ENCODE measurements at regions not wholly inside any gene's neighbourhood (a gene's known extent, or its start where the extent isn't known, plus 50 kb on each side); places are given as distances from the start of the nearest gene placed in this dataset.
"Not testable (repeated sequence)": the region's sequence is repeated elsewhere in the genome, so short reads cannot be mapped to it uniquely, and the experiment has no call there.

DNA sequence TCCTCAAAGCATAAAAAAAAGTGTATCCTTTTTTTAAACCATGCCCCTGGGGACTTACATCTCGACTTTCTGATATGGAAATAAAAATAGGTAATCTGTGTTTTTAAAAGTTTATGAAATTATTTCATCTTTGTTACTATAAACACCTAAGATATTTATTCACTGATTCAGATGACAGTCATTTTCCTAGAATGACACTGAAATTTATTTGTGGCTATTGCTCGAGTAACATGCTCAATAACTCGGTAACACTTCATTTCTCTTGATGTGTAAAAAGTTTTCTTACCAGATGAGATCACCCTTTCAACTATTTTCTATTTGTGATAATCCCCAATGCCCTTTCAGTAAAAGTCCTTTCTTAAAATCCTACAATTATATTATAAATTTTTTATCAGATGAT lies 495.8 kb downstream of the TTLL7 start:
- no peak for DNase-seq

DNA sequence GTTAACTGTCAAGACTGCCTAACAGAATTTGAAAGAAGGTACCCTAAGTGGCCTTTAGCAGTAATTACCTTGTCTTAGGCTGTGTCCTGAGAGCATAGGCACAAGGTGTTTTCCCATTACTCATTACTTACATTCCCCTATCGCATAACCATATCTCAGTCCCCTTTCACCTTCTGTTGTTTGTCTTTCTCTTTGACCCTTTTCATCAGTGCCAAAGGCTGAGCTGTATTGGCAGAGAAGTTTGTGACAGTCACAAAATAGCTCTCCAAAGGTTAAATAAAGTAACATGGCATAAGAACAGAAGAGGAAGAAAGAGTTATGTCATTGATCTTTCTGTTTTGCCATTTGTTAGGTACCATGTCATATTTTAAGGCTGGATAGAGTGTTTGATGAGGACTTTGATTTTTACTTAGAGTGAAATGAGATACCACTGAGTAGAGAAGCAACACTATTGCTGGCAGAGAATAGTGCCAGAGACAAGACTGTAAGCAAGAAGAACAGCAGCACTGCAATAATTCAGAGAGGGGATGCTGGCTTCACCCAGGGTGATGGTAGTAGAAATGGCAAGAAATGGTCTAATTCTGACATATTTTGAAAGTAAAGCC lies 497.8 kb downstream of the TTLL7 start:
- no peak for DNase-seq

DNA sequence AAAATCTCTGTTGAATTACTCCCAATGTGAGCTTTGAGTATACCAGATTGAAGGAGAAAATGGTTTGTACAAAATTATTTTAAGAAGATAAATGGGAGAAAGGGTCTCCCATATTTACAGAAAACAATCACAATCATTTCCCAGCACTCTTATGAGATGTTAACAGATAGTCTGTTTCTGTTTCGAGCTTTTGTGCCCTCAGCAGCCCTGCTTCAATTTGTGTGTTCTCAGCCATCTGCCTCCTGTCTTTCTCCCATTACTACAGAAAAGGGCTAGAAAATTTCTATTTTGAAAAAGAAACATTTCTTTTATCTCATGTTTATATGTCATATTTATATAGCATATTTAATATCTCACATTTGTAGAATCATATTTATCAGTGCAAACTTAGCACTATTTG lies 498.4 kb downstream of the TTLL7 start:
- no peak for DNase-seq

DNA sequence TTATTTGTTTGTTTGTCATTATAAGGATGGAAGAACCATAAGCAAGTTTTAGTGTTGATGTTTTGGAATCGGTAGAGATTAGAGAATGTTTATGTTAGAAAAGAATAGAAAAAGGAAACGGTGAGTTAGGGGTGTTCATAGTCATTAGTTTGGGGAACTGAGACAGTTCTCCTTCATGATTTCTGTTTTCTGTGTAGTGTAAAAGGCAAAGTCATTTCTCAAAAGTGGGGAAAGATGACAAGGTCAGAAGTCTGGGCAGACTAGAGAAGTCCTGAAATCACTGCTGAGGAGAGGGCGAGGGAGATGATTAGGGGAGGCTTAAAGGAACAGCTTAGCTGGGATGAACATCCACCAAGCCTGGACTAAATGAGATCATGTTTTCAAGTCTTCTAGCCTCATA lies 498.9 kb downstream of the TTLL7 start:
- DNase-seq: no peak

DNA sequence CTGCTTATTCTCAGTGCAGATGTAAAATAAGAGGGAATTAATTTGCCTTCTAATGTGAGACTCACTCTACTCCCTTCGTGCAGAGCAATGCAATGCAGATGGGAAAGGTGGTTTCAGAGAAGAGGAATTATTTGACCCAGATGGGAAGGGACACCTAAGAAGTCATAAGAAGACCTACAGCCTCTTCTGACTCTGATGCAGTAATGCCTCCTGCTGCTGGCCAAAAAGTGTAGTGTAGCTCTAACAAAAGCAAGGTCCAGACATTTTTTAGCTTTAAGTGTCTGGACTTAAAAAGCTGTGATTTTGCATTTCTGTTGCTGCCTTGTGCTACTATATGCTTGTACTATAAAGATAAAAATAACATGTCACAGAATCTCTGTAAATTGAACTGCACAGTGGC lies 501.4 kb downstream of the TTLL7 start:
- DNase-seq: no peak

DNA sequence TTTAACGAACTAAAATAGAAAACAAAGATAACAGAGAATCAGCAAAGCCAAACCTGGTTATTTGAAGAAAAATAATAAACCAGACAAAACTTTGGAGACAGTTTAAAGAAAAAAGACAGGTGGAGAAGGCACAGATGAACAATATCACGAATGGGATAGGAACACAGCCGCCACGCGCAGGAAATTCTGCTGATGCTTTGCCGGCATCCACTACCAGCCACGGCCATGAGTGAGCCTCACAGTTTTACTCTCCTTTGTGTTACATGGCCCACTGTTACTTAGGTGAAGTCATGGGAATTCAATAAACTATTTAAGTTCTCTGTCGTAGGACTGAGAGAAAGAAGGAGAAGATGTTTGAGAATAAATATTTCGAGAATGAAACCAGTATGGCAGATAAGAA lies 503.4 kb downstream of the TTLL7 start:
- no peak for DNase-seq

DNA sequence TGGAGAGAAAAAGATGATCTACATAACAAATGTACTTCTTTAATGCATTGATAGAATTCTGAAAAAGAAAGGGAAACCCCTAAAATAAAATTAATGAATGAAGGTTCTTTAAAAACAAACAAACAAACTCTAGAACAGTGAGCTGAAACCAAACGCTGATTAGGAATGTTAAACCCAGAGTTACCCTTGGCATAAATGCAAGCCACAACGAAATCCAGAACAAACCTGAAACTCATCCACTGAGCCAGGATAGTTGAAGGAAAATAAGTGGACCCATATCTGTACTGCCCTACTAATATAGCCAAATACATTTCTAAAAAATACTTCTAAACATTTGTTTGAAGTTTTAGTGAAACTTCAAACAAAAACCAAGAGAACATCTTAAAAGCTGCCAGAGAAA lies 505.3 kb downstream of the TTLL7 start:
- no peak for DNase-seq

DNA sequence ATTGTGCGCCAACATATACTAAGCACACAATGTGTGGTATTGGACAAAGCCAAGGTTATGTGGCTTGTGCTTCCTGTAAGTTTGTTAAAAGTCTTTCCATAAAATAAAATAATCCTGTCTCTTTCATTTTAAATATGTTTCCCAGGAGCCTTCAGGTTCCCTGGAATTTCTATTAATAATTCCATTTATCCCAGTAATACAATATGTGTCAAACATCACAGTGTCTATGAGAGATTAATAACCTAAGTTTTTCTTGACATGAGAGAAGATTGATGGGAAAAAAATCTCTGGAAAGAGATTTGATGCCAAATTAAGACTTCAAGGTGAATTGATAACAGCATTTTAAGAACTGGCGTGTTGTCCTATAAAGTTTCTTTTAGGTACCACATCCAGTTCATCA lies 507.0 kb downstream of the TTLL7 start:
- no peak for DNase-seq

DNA sequence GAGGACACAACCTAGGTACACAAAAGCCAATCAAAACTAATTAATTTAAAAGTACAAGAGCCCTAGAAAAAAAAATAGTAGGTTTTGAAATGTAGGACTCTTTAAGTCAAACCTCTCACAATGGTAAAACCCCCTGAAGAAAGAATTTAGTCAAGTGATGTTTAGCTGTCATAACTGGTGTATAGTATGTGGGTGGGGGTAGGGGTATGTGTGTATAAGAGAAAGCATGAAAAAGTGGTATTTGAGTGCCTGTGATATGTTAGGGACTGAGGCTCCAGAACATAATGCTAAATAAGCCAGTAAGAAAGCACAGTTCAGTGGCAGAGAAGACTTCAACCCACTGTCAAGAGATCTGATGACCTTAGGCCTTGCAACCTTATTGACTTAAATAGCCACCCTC lies 507.9 kb downstream of the TTLL7 start:
- no peak for DNase-seq

DNA sequence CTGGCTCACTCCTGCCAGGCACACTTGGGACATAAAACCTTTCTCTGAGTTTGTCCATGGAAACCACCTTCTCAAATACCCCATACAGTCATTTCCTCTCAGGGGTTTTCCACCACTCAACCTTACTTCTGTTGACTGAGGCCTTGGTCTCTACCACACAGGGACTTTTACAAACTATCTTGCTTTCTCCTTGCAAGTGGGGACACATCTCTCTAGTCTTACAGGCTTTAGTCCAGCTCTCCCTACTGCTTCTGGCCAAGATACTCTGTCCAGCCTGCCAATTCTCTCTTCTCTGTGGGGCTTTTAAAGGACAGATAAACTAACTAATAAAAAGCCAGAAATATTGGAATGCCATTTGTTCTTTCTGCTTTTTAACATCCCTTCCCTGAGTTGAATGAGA lies 510.8 kb downstream of the TTLL7 start:
- not testable (repeated sequence) for DNase-seq

DNA sequence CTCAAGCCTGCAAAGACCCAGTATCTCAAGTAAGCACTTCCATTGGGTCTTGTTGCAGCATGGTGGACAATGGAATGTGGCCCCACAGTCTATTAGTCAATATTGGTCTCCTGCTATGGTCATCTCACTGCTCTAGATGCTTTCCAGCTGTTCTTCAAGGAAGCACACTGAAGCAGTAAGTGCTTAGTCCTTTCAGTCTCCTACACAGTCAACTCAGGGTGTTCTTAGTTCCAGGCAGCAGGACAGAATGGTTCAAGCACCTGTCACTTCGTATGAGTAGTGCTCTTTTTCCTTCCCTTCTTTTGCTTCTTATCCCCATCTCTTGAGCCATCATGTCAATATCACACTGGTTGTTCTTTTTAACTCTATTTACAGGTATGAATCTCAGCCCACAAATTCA lies 511.5 kb downstream of the TTLL7 start:
- not testable (repeated sequence) for DNase-seq

DNA sequence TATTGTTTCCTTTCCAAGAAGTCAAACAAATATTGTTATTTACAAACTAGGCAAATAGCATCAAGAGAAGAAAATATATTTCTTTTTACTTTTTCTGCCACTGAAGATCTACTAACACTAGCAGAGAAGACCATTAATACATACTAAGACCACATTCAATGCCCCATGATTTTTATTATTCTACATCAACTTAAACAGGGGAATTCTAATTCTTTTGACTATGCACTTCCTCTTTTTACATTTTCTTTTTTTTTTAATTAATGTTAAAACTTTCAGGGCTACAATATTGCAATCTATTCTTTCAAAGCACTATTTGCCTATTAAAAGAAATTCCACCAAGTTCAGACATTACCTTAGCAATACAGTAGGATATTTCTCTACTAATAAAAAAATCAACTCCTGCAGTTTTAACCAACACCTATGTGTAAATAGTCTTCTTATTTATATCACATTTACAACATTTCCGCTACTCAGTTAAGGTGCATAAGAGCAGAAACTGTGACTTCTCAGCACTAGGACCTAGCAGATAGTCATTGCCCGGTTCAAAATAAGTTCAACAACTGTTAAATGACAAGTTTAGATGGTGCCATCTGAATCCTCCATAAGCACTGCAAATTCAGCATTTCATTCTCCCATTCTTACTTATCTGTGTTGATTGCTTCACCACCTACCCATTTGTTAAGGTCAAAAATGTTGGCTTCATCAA lies 513.5 kb downstream of the TTLL7 start:
- not testable (repeated sequence) for DNase-seq

DNA sequence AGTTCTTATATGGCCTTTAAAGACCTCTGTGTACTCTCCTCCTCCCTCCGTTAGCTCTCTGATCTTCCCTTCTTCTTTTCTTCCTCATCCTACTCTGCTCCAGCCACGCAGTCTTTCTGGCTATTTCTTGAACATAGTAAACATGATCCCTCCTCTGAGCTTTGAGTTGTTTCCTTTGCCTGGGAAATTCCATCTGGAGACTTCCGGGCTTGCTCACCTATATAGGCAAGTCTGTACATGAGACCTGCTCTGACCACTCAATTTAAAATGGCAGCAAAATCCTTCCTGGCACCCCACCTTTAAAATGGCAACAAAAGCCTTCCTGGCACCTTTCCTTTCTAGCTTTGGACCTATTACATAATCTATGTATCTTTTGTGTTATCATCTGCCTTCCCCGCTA lies 517.6 kb downstream of the TTLL7 start:
- not testable (repeated sequence) for DNase-seq

DNA sequence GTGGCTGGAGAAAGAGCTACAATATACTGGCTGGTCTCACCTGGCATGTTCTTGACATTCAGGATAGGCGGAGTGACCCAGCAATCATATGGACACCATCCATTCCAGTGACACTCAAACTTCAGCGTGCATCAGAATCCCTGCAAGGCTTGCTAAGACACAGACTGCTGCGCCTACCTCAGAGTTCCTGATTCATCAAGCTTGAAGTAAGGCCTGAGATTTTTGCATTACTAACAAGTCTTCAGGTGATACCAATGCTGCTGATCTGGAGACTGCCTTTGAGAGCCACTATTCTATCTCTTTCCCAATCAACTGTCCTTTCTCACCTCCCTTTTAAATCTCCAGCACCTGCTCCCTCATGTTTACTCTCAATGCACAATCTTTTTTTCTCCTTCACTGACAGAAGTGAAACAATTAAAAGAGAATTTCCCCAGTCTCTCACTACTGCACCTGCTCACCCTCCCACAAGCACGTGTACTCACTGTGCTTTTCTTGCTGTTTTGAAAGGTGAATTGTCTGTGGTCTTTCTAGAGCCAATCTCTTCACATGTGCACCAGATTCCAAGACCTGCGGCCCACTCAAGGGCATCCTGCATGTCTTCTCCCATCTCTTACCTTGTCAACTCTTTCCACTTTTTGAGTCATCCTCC lies 519.2 kb downstream of the TTLL7 start:
- not testable (repeated sequence) for DNase-seq

DNA sequence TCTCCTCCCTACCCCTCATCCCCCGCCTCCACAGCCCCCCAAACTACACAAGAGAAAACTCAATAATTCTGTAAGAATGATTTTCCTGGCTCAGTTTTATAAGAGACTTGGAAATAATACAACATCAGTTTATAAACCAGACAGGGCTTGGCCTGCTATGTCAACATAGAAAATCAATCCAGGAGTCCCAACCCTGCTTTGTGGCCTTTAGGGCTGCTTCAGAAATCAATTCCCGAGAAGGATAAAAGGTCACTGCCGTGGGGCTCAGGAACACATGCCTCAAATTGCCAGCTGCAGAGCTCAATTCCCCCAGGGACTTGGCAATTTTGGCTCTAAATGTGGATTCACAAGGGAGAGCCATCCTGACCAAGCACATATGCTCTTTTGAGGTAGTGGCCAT lies 520.8 kb downstream of the TTLL7 start:
- DNase-seq: not testable (repeated sequence)

DNA sequence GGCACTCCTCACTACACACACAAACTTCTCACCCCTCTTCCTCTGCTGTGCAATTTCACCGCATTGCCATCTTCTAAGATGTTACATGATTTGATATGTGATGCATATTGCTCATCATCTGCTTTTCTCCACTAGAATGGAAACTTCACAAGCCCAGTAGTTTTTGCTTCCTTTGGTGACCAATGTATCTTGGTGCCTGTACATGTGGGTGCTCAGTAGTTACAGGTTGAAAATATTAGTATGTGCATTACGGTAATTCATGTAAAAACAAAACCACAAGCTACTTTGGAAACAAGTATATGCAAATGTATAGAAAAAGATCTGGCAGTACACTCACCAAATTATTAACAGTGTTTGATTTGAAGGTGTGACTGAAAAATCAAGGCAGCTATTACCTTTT lies 522.4 kb downstream of the TTLL7 start:
- DNase-seq: not testable (repeated sequence)

DNA sequence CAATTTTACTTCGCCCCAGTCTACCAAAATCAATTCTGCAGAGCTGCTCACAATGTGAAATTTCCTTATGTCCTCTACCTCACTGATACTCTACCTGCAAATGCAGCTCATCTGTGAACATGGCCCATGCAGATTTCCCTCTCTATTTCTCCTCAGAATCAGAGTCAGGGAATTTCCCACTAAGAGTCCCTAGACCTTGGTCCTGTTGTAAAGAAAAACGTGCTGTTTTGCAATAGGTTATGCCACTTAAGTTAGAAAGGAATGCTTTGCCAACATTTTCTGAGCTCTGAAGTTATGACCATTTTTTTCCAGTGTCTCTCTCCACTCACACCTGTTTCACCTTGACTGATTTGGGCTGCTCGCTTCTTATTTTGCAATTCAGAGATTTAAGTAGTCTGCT lies 524.0 kb downstream of the TTLL7 start:
- not testable (repeated sequence) for DNase-seq

DNA sequence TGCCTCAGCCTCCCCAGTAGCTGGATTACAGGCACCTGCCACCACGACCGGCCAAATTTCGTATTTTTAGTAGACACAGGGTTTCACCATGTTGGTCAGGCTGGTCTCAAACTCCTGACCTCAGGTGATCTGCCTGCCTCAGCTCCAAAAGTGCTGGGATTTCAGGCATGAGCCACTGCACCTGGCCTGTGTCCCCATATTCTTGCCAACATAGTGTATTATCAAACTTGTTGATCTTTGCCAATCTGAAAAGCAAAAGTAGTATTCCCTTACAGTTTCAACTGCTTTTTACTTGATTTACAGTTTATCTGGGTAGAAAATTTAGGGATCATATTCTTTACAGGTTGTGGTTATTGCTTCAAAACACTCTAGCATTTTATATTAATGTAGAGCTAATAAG lies 524.9 kb downstream of the TTLL7 start:
- not testable (repeated sequence) for DNase-seq

DNA sequence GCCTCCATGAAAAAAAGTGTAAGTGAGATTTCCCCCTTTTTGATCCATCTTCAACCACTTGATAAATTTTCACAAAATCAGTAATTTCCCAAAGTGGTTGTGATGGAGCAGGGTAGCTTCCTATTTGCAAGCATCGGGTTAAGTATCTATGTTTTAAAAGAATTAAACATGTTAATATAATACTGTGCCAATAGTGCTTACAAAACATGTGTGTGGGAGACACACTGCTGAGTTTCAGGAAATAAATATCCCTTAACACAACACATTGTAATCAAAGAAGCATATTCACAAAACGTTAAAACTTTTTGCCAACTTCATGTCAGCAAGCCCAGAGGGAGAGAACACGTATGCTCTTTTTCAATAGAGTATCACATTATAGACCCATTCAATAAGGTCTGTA lies 526.9 kb downstream of the TTLL7 start:
- DNase-seq: not testable (repeated sequence)

DNA sequence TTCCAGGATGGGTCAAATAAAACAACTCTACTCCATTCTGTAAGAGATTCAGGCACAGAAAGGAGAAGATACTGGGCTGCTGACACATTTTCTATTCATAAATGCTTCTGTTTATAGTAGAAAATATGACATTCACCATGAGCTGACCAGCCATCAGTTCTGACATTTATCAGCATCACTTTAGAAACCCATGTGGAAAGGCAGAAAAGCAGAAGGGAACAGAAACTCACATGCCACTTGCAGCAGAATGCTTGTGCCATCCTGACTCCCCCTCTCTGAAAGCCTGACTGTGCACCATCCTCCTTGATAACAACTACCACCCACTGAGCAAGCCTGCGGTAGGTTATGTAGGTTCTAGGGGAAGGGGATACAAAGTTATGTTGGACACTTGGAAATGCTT lies 527.7 kb downstream of the TTLL7 start:
- DNase-seq: not testable (repeated sequence)

DNA sequence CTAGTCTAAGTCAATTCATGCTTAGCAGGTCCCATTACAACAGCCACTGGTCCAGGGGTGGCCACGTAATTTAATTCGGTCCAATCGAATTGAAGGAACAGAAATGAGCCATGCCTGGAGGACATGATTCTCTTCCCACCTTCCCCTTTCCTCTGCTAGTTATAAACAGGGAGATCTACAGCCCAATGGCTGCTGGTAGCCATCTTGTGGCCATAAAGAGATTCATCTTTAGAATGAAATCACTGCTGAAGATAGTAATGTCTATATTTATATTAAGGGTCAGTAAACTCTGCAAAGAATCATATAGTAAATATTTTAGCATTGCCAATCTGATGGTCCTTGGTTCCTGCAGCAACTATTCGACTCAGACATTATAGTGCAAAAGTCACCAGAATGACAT lies 530.6 kb downstream of the TTLL7 start:
- not testable (repeated sequence) for DNase-seq

DNA sequence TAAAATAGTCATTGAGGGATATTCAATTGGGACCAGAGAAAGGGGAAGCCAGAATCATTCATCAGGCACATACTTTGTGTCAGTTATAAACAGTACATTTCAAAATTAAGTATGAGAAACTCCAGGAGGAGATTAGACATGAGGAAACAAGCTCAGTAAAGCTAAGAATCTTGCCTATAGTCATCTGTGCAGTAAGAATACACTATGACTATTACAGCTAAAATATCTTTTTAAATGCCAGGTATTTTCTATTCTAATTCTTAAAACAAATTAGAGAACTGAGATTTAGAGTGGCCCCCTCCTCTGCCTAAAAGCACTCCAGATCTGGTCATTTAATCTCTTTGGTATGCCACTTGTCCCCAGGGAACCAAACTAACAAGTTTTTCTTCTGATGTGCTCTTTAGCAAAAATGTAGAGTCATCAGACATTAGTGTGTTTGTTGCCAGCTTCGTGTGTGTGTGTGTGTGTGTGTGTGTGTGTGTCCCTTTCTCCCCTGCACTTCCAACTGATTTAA lies 541.1 kb downstream of the TTLL7 start:
- DNase-seq: not testable (repeated sequence)

DNA sequence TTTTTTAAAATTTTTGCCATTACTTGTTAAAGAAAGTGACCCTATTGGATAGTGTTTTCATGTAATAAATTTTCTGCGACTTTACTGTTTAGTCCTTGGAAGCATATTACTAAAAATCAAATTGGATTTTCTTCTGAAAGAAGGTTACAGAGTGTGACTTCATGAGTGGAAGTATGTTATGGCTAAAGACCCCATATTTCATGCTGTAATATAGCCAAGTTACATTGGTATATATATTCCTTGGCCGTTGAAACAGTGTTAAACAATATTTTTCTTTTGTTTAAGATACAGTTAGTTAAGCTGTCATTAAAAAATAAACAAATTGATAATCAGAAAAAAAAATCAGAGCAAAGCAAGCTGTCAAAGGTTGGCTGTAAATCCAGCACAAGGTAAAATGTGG lies 541.7 kb downstream of the TTLL7 start:
- not testable (repeated sequence) for DNase-seq

DNA sequence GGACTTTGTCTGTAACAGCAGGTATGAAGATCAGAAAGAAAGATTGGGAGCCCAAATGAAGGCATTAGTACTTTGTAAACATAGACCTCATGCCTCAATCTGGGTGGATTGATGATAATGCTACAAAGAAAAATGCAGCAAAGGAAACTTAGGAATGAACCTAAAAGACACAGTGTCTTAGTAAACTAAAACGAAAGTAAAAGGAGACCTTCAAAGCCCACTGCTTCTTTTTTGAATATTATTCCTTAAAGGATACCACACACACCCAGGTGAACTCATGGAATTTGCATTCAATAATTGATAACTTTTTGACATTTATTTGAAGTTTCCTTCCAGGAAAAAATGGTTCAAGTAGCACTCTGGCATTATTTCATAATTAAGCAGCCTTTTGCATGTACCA lies 543.2 kb downstream of the TTLL7 start:
- DNase-seq: not testable (repeated sequence)

All from CD4-positive, alpha-beta T cell treated with Interferon gamma for 1 hour (primary cell).